ENCODE measurements at regions not wholly inside any gene's neighbourhood (a gene's known extent, or its start where the extent isn't known, plus 50 kb on each side); places are given as distances from the start of the nearest gene placed in this dataset.

DNA sequence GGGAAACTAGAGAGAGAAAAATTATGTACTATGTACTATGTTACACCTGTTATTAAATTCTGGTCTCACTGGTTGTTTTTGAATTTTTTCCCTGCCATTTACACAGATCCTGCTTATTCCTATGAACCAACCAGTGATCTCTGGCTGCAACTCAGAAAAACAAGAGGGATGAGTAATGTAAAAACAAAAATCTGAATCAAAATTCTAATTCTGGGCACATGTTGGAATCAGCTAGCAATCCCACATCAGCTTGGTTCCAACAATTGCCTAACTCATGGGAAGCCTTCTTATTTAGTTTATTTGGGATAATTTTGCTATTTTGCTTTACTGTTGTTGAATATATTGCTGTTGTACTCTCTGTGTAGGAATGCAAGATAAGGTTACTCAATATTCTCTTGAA lies 78.3 kb downstream of the PLK2 start:
- TF ChIP-seq CTCF (IDR thresholded peaks at IDR 0.05 in 8 of 11, conservative IDR thresholded peaks at IDR 0.05 in 3 of 11) (no peak), POLR2A (IDR thresholded peaks at IDR 0.05) (no peak), POLR2AphosphoS5 (IDR thresholded peaks at IDR 0.05) (no peak)

Measured in spleen (tissue), 7 donors.